ENCODE measurements at regions not wholly inside any gene's neighbourhood (a gene's known extent, or its start where the extent isn't known, plus 50 kb on each side); places are given as distances from the start of the nearest gene placed in this dataset.

GRCh38 chr15:22240403-22240802 is 160.1 kb downstream of the OR4M2 start:
- TF ChIP-seq CTCF (IDR thresholded peaks at IDR 0.05) = no peak
- no peak for TF ChIP-seq POLR2A (IDR thresholded peaks at IDR 0.05)

Measured in right lobe of liver (tissue), 4 donors.